ENCODE measurements at regions not wholly inside any gene's neighbourhood (a gene's known extent, or its start where the extent isn't known, plus 50 kb on each side); places are given as distances from the start of the nearest gene placed in this dataset.

GRCh38 chr6:119610265-119610664 lies 260.7 kb upstream of the MAN1A1 start:
- Histone ChIP-seq H3K9me3 (no peaks in the 10 kb centered on the region), H3K27me3 (no peaks in the 10 kb centered on the region), H3K27ac (no peak overlapping the region), H3K4me3 (no peak overlapping the region), H3K4me1 (no peaks in the 10 kb centered on the region), H3K36me3 (no peaks in the 10 kb centered on the region)
- TF ChIP-seq POLR2A (IDR thresholded peaks at IDR 0.05) (no peak), CTCF (IDR thresholded peaks at IDR 0.05) (no peak), EP300 (IDR thresholded peaks at IDR 0.05) (no peak)
- no peak for DNase-seq (ENCODE audit: low spot score in 2 of 2)

GRCh38 chr6:119609865-119610264 lies 260.3 kb upstream of the MAN1A1 start:
- no peak overlapping the region for H3K4me3 ChIP-seq
- H3K4me1 ChIP-seq: no peaks in the 10 kb centered on the region
- H3K27me3 ChIP-seq: no peaks in the 10 kb centered on the region
- H3K36me3 ChIP-seq: no peaks in the 10 kb centered on the region
- no peak for DNase-seq (ENCODE audit: low spot score in 2 of 2)
- H3K27ac ChIP-seq: no peak overlapping the region
- no peaks in the 10 kb centered on the region for H3K9me3 ChIP-seq
- WGBS, 2 donors: 74 to 75% methylated on average over 1 of the region's 1 CpG
- TF ChIP-seq POLR2A (IDR thresholded peaks at IDR 0.05) (no peak), CTCF (IDR thresholded peaks at IDR 0.05) (no peak), EP300 (IDR thresholded peaks at IDR 0.05) (no peak)

- H3K36me3 ChIP-seq: no peaks in the 10 kb centered on the region
- no peak for DNase-seq (ENCODE audit: low spot score in 2 of 2)
- TF ChIP-seq EP300 (IDR thresholded peaks at IDR 0.05) (no peak), CTCF (IDR thresholded peaks at IDR 0.05) (no peak), POLR2A (IDR thresholded peaks at IDR 0.05) (no peak)
- no peak overlapping the region for H3K27ac ChIP-seq
- H3K9me3 ChIP-seq: no peaks in the 10 kb centered on the region
- no peaks in the 10 kb centered on the region for H3K27me3 ChIP-seq
- WGBS, 2 donors: 79 to 83% methylated on average over 4 of the region's 4 CpGs
- H3K4me1 ChIP-seq: no peaks in the 10 kb centered on the region
- H3K4me3 ChIP-seq: no peak overlapping the region
Observed at GRCh38 chr6:119608994-119609393, 259.4 kb upstream of the MAN1A1 start.

- WGBS, 2 donors: 78 to 84% methylated on average over 1 of the region's 1 CpG
- no peak overlapping the region for H3K4me3 ChIP-seq
Observed at GRCh38 chr6:119604124-119604523, 254.6 kb upstream of the MAN1A1 start.

GRCh38 chr6:119603501-119603900 lies 253.9 kb upstream of the MAN1A1 start:
- DNase-seq (ENCODE audit: low spot score in 2 of 2): no peak
- Histone ChIP-seq H3K27ac (no peak overlapping the region), H3K36me3 (no peaks in the 10 kb centered on the region), H3K4me1 (no peaks in the 10 kb centered on the region), H3K4me3 (no peak overlapping the region), H3K27me3 (no peaks in the 10 kb centered on the region), H3K9me3 (no peaks in the 10 kb centered on the region)
- TF ChIP-seq CTCF (IDR thresholded peaks at IDR 0.05) (no peak), EP300 (IDR thresholded peaks at IDR 0.05) (no peak), POLR2A (IDR thresholded peaks at IDR 0.05) (no peak)
- 91 to 95% methylated on average over 5 of the region's 5 CpGs for WGBS, 2 donors

More at GRCh38 chr6:119604124-119604523, 254.6 kb upstream of the MAN1A1 start:
- no peaks in the 10 kb centered on the region for H3K9me3 ChIP-seq
- H3K27ac ChIP-seq: no peak overlapping the region
- no peaks in the 10 kb centered on the region for H3K36me3 ChIP-seq
- TF ChIP-seq EP300 (IDR thresholded peaks at IDR 0.05) (no peak), POLR2A (IDR thresholded peaks at IDR 0.05) (no peak), CTCF (IDR thresholded peaks at IDR 0.05) (no peak)
- no peak for DNase-seq (ENCODE audit: low spot score in 2 of 2)
- no peaks in the 10 kb centered on the region for H3K27me3 ChIP-seq
- H3K4me1 ChIP-seq: no peaks in the 10 kb centered on the region

All from tibial nerve (tissue), 4 donors.